Right ventricle myocardium superior (tissue), 1 donor: ENCODE measurements at regions not wholly inside any gene's neighbourhood (a gene's known extent, or its start where the extent isn't known, plus 50 kb on each side); places are given as distances from the start of the nearest gene placed in this dataset.
"Not testable (repeated sequence)": the region's sequence is repeated elsewhere in the genome, so short reads cannot be mapped to it uniquely, and the experiment has no call there.

Experiments
- ATAC-seq: fragments of 200-7000 bp; cut with Tn5 transposase; one replicate; pipeline ENCODE4 v1.9.1; 2020; ENCODE audit warnings: mild to moderate bottlenecking; ENCODE audit not compliant: poor library complexity
- DNase-seq: peaks from one replicate; pipeline ENCODE4 v3.0.0-alpha.2; 2020
- intact Hi-C: fragments of 100-400 bp; cut with DNase I; formaldehyde crosslinking; loops from one replicate; pipeline ENCODE4 v1.11.2; 2022
- donor health status: DM: no; HTN: yes; CAD: no; lungs with severe emphysema.

- intact Hi-C loops, result not testable (repeated sequence)
Measured at GRCh38 chr16:90220315-90220714, 143.2 kb upstream of the PRDM7 start.

DNA sequence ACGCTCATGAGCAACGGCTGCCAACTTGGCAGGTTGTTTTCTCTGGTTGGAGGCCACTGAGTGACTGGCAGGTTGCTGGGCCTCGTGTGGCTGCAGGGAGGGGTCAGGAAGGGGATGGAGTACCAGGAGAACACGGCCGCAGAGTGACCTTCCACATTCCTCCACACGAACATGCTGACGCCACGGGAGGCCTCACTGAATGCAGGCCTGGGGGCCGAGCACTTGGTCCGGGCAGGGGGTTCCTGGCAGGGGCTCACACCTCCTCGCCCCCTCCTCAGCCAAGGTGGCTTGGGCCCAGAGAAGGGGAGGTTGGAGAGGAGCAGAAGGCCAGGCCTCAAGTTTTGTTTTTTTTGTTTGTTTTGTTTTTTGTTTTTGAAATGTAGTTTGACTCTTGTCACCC, 98.5 kb upstream of the PRDM7 start:
- DNase-seq, intact Hi-C loops, ATAC-seq: not testable (repeated sequence)

More at GRCh38 chr16:90220315-90220714, 143.2 kb upstream of the PRDM7 start:
- ATAC-seq, DNase-seq: not testable (repeated sequence)

DNA sequence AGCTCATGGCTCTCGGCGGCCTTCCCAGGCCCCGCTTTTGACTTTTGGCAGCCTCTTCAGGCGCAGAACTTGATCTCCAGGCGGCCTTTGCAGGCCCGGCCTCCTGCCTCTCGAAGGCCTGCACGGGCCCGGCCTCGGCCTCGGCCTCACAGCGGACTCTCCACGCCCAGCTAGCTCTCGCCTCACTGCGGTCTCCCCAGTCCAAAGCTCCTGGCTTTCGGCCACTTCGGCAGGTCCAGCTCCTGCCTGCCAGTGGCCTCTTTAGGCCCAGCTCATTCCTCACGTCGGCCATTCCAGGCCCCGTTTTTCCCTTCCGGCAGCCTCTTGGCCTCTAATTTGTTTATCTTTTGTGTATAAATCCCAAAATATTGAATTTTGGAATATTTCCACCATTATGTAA, 94.5 kb upstream of the PRDM7 start:
- ATAC-seq, intact Hi-C loops, DNase-seq: not testable (repeated sequence)

GRCh38 chr16:90169127-90169655, 92.1 kb upstream of the PRDM7 start:
- ATAC-seq, DNase-seq, intact Hi-C loops: not testable (repeated sequence)

GRCh38 chr16:90168349-90169126, 91.4 kb upstream of the PRDM7 start:
- DNase-seq, result peak; percentile 4
- ATAC-seq, intact Hi-C loops: not testable (repeated sequence)

GRCh38 chr16:90167734-90168133, 90.6 kb upstream of the PRDM7 start:
- not testable (repeated sequence) for ATAC-seq

GRCh38 chr16:90166679-90167556, 89.8 kb upstream of the PRDM7 start:
- intact Hi-C loops, ATAC-seq: not testable (repeated sequence)
- DNase-seq, result peak; percentile 13

More at GRCh38 chr16:90167734-90168133, 90.6 kb upstream of the PRDM7 start:
- DNase-seq, intact Hi-C loops: not testable (repeated sequence)

GRCh38 chr16:90151027-90151426, 73.9 kb upstream of the PRDM7 start:
- ATAC-seq, intact Hi-C loops, DNase-seq: not testable (repeated sequence)
